ENCODE measurements at regions not wholly inside any gene's neighbourhood (a gene's known extent, or its start where the extent isn't known, plus 50 kb on each side); places are given as distances from the start of the nearest gene placed in this dataset.

GRCh38 chr10:43317422-43317821, 50.6 kb upstream of the RASGEF1A start:
- no peak overlapping the region for H3K4me3 ChIP-seq (ENCODE audit: low read length in 3 of 3)
- no peaks in the 10 kb centered on the region for H3K9me3 ChIP-seq (ENCODE audit: control insufficient read depth in 2 of 3, insufficient read depth in 1 of 3, low read length in 3 of 3)
- DNase-seq (peak in 1 of 5 donors; percentile 54), FAIRE-seq (no peak)
- H3K9ac ChIP-seq (ENCODE audit: low read length in 3 of 3) = no peak overlapping the region
- no peak for TF ChIP-seq CTCF (IDR thresholded peaks at IDR 0.05; ENCODE audit: borderline replicate concordance, extremely low read depth, insufficient read depth)
- no peaks in the 10 kb centered on the region for H3K36me3 ChIP-seq (ENCODE audit: control insufficient read depth in 2 of 3, insufficient read depth in 3 of 3, low read length in 3 of 3)
- intact Hi-C loops (cut with DNase I) = no loop called here
- peaks cover 0 to under 1% (median 0%) of the 10 kb centered on the region in 3 donors for H3K4me1 ChIP-seq (ENCODE audit: control insufficient read depth in 2 of 3, insufficient read depth in 2 of 3, low read depth in 1 of 3, low read length in 3 of 3)
- no peaks in the 10 kb centered on the region for H3K27me3 ChIP-seq (ENCODE audit: control insufficient read depth, insufficient read depth, low read length)
- no peak overlapping the region for H3K27ac ChIP-seq (ENCODE audit: low read depth in 2 of 2, low read length in 2 of 2)

DNA sequence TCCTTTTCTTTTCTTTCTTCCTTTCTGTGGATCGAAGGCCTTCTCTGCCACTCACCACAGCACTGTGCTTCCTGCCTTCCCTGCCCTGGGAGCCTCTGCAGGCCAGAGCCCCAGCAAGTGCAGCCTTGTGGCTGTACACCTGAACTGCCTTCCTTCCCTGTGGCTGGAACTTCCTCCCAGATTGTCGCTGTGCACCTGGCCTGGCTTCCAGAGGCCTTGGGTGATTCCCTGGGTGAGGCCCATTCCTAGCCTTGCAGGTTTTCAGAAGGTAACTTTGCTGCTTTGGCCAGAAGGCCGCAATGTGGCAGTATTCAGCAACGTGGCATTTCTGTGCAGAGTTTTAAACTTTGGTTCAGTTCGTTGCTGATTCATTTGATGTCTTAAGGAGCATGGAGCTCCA, 50.1 kb upstream of the RASGEF1A start:
- no peak for TF ChIP-seq CTCF (IDR thresholded peaks at IDR 0.05; ENCODE audit: borderline replicate concordance, extremely low read depth, insufficient read depth)
- Histone ChIP-seq H3K9ac (ENCODE audit: low read length in 3 of 3) (no peak overlapping the region), H3K27ac (ENCODE audit: low read depth in 2 of 2, low read length in 2 of 2) (no peak overlapping the region), H3K36me3 (ENCODE audit: control insufficient read depth in 2 of 3, insufficient read depth in 3 of 3, low read length in 3 of 3) (no peaks in the 10 kb centered on the region), H3K27me3 (ENCODE audit: control insufficient read depth, insufficient read depth, low read length) (no peaks in the 10 kb centered on the region), H3K4me1 (ENCODE audit: control insufficient read depth in 2 of 3, insufficient read depth in 2 of 3, low read depth in 1 of 3, low read length in 3 of 3) (no peaks in the 10 kb centered on the region), H3K4me3 (ENCODE audit: low read length in 3 of 3) (no peak overlapping the region), H3K9me3 (ENCODE audit: control insufficient read depth in 2 of 3, insufficient read depth in 1 of 3, low read length in 3 of 3) (no peaks in the 10 kb centered on the region)
- FAIRE-seq = no peak
- intact Hi-C loops (cut with DNase I) = no loop called here
- DNase-seq = peak in 1 of 5 donors; percentile 29

Data from kidney (tissue), 13 donors.